Glutamatergic neuron (in vitro differentiated cells): ENCODE measurements at regions not wholly inside any gene's neighbourhood (a gene's known extent, or its start where the extent isn't known, plus 50 kb on each side); places are given as distances from the start of the nearest gene placed in this dataset.
"Not testable (repeated sequence)": the region's sequence is repeated elsewhere in the genome, so short reads cannot be mapped to it uniquely, and the experiment has no call there.

Source experiments
- DNase-seq: peaks from one replicate; pipeline ENCODE4 v3.0.0; 2022
- H3K27ac Mint-ChIP-seq: one replicate; pipeline ENCODE4 v1.8.0; 2020; ENCODE audit warnings: mild to moderate bottlenecking, mixed read lengths, inconsistent platforms; ENCODE audit not compliant: unreplicated experiment
- H3K27me3 Mint-ChIP-seq: one replicate; pipeline ENCODE4 v1.8.0; 2020; ENCODE audit warnings: mild to moderate bottlenecking, moderate library complexity, mixed read lengths, inconsistent platforms; ENCODE audit not compliant: unreplicated experiment
- H3K36me3 Mint-ChIP-seq: one replicate; pipeline ENCODE4 v1.8.0; 2020; ENCODE audit warnings: mild to moderate bottlenecking, mixed read lengths, inconsistent platforms; ENCODE audit not compliant: unreplicated experiment
- H3K4me1 Mint-ChIP-seq: one replicate; pipeline ENCODE4 v1.8.0; 2020; ENCODE audit warnings: mild to moderate bottlenecking, low read depth, mixed read lengths, inconsistent platforms; ENCODE audit not compliant: unreplicated experiment
- H3K4me3 Mint-ChIP-seq: one replicate; pipeline ENCODE4 v1.8.0; 2020; ENCODE audit warnings: mild to moderate bottlenecking, mixed read lengths, inconsistent platforms; ENCODE audit not compliant: unreplicated experiment
- H3K9me3 Mint-ChIP-seq: one replicate; pipeline ENCODE4 v1.8.0; 2020; ENCODE audit warnings: mild to moderate bottlenecking, moderate library complexity, mixed read lengths, inconsistent platforms; ENCODE audit not compliant: unreplicated experiment
- TF ChIP-seq, protein P1 (sequence below): fragments of 200-600 bp; sonication (generic); IDR thresholded peaks from one replicate; pipeline ENCODE4 v1.5.0; 2021; ENCODE audit not compliant: partially characterized antibody, unreplicated experiment

DNA sequence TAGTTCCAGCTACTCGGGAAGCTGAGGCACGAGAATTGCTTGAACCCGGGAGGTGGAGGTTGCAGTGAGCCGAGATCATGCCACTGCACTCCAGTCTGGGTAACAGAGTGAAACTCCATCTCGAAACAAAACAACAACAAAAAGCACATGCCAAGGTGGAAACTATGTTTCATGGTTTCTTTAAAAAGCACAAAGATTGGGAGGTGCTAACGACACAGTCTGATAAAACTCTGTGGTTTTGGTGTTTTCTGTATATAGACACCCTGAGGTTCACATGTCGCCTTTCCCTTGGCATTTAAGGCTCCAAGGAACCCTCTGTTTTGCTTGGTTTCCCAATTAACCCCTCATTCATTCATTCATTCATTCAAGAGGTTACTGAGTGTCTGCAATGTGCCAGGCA, 253.4 kb upstream of the SULF2 start:
- no peak overlapping the region for H3K27ac Mint-ChIP-seq
- H3K36me3 Mint-ChIP-seq: peaks cover 6% of the 10 kb centered on the region
- peaks cover 2% of the 10 kb centered on the region for H3K27me3 Mint-ChIP-seq
- H3K9me3 Mint-ChIP-seq: peaks cover 2% of the 10 kb centered on the region
- TF ChIP-seq, protein P1, sequence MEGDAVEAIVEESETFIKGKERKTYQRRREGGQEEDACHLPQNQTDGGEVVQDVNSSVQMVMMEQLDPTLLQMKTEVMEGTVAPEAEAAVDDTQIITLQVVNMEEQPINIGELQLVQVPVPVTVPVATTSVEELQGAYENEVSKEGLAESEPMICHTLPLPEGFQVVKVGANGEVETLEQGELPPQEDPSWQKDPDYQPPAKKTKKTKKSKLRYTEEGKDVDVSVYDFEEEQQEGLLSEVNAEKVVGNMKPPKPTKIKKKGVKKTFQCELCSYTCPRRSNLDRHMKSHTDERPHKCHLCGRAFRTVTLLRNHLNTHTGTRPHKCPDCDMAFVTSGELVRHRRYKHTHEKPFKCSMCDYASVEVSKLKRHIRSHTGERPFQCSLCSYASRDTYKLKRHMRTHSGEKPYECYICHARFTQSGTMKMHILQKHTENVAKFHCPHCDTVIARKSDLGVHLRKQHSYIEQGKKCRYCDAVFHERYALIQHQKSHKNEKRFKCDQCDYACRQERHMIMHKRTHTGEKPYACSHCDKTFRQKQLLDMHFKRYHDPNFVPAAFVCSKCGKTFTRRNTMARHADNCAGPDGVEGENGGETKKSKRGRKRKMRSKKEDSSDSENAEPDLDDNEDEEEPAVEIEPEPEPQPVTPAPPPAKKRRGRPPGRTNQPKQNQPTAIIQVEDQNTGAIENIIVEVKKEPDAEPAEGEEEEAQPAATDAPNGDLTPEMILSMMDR: no peak
- peaks cover 2% of the 10 kb centered on the region for H3K4me1 Mint-ChIP-seq
- no peak for DNase-seq
- H3K4me3 Mint-ChIP-seq: no peak overlapping the region

- H3K36me3 Mint-ChIP-seq, H3K27me3 Mint-ChIP-seq, H3K27ac Mint-ChIP-seq, H3K4me1 Mint-ChIP-seq, H3K9me3 Mint-ChIP-seq, H3K4me3 Mint-ChIP-seq, DNase-seq: not testable (repeated sequence)
These were observed 252.5 kb upstream of the SULF2 start for GRCh38 chr20:48037798-48038197.

GRCh38 chr20:48035961-48036731, 250.9 kb upstream of the SULF2 start:
- TF ChIP-seq, protein P1: no peak
- H3K36me3 Mint-ChIP-seq: no peaks in the 10 kb centered on the region
- peaks cover 4% of the 10 kb centered on the region for H3K4me1 Mint-ChIP-seq
- peaks cover 2% of the 10 kb centered on the region for H3K27me3 Mint-ChIP-seq
- H3K27ac Mint-ChIP-seq: no peak overlapping the region
- H3K4me3 Mint-ChIP-seq: no peak overlapping the region
- no peak for DNase-seq
- H3K9me3 Mint-ChIP-seq: peaks cover 2% of the 10 kb centered on the region

GRCh38 chr20:48034751-48035150, 249.5 kb upstream of the SULF2 start:
- Mint-ChIP-seq H3K36me3 (no peaks in the 10 kb centered on the region), H3K27me3 (peaks cover 2% of the 10 kb centered on the region), H3K4me1 (peaks cover 8% of the 10 kb centered on the region), H3K27ac (no peak overlapping the region), H3K9me3 (peaks cover 2% of the 10 kb centered on the region), H3K4me3 (no peak overlapping the region)
- TF ChIP-seq, protein P1: no peak
- no peak for DNase-seq

- H3K4me1 Mint-ChIP-seq, H3K27me3 Mint-ChIP-seq, H3K27ac Mint-ChIP-seq, H3K36me3 Mint-ChIP-seq, H3K9me3 Mint-ChIP-seq, DNase-seq, H3K4me3 Mint-ChIP-seq: not testable (repeated sequence)
These were observed 247.7 kb upstream of the SULF2 start for GRCh38 chr20:48033005-48033404.

- H3K27me3 Mint-ChIP-seq: no peaks in the 10 kb centered on the region
- peaks cover 3% of the 10 kb centered on the region for H3K9me3 Mint-ChIP-seq
- H3K4me1 Mint-ChIP-seq: peaks cover 13% of the 10 kb centered on the region
- TF ChIP-seq, protein P1: no peak
- DNase-seq: no peak
- no peak overlapping the region for H3K27ac Mint-ChIP-seq
- H3K36me3 Mint-ChIP-seq: no peaks in the 10 kb centered on the region
- no peak overlapping the region for H3K4me3 Mint-ChIP-seq
These were observed 245.8 kb upstream of the SULF2 start for GRCh38 chr20:48031122-48031521.
